ENCODE measurements at regions not wholly inside any gene's neighbourhood (a gene's known extent, or its start where the extent isn't known, plus 50 kb on each side); places are given as distances from the start of the nearest gene placed in this dataset.

DNA sequence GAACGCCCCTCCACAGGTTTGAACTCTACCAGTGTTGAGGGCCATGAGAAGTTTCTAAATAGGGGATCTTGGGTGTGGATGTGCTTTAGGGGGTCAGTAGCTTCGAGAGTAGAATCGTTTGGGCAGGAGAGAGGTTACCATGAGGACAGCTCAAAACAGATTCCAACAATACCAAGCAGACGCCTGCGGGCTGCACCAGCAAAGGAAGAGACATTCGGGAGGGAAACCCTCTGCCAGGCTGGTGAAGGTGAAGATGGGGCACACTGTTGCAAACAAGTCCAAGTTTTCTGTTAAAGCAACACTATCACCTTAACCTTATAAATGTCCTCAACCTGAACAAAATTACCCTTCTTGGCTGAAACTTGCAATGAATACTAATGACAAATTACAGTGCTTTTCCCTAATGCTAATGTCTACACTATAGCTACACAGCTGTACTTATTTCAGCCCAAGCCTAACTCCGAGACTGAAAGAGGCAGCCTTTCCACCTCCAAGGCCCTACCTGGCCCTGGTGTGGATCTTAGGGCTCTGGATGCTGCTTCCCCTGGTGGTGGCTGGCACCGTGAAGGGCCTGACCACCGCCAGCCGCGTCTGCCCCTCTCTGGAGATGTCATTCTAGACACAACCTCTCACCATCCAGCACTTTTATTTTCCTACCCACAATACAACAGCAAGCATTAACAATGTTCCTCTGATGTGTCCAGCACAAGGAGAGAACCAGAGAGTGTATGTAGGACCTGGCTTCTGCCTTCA is 80.1 kb downstream of the DLL1 start:
- TF ChIP-seq GATA3 (IDR thresholded peaks at IDR 0.05; ENCODE audit: low read depth, low read length) = no peak
- TF ChIP-seq GATA2 (IDR thresholded peaks at IDR 0.05; ENCODE audit: low read depth, low read length) = no peak
